ENCODE measurements at regions not wholly inside any gene's neighbourhood (a gene's known extent, or its start where the extent isn't known, plus 50 kb on each side); places are given as distances from the start of the nearest gene placed in this dataset.

- Histone ChIP-seq H3K4me3 (replicated peaks; ENCODE audit: insufficient read depth, low read length) (no peak overlapping the region), H3K27me3 (ENCODE audit: insufficient read depth, poor library complexity, severe bottlenecking) (peaks cover 3% of the 10 kb centered on the region), H3K27ac (replicated peaks) (no peak overlapping the region)
- DNase-seq (ENCODE audit: low read depth in 1 of 2, low spot score in 1 of 2): no peak
- no peak for TF ChIP-seq GABPA (IDR thresholded peaks at IDR 0.05; ENCODE audit: low read depth)
- TF ChIP-seq CTCF (IDR thresholded peaks at IDR 0.05; ENCODE audit: insufficient read depth, low read length): no peak
- no peak for TF ChIP-seq POLR2AphosphoS5 (IDR thresholded peaks at IDR 0.05; ENCODE audit: low read depth)
- TF ChIP-seq REST (IDR thresholded peaks at IDR 0.05; ENCODE audit: insufficient replicate concordance, low read depth): no peak
- TF ChIP-seq SPI1 (IDR thresholded peaks at IDR 0.05; ENCODE audit: borderline replicate concordance, low read depth): no peak
Measured at GRCh38 chr13:59510386-59510785, 653.3 kb downstream of the DIAPH3 start.

GRCh38 chr13:59513686-59514085 lies 650.0 kb downstream of the DIAPH3 start:
- Histone ChIP-seq H3K4me3 (replicated peaks; ENCODE audit: insufficient read depth, low read length) (no peak overlapping the region), H3K27ac (replicated peaks) (no peak overlapping the region), H3K27me3 (ENCODE audit: insufficient read depth, poor library complexity, severe bottlenecking) (no peaks in the 10 kb centered on the region)
- no peak for TF ChIP-seq CTCF (IDR thresholded peaks at IDR 0.05; ENCODE audit: insufficient read depth, low read length)
- TF ChIP-seq SPI1 (IDR thresholded peaks at IDR 0.05; ENCODE audit: borderline replicate concordance, low read depth): no peak
- TF ChIP-seq POLR2AphosphoS5 (IDR thresholded peaks at IDR 0.05; ENCODE audit: low read depth): no peak
- no peak for TF ChIP-seq REST (IDR thresholded peaks at IDR 0.05; ENCODE audit: insufficient replicate concordance, low read depth)
- TF ChIP-seq GABPA (IDR thresholded peaks at IDR 0.05; ENCODE audit: low read depth): no peak
- DNase-seq (ENCODE audit: low read depth in 1 of 2, low spot score in 1 of 2): no peak

GRCh38 chr13:59514316-59514715 lies 649.4 kb downstream of the DIAPH3 start:
- Histone ChIP-seq H3K4me3 (replicated peaks; ENCODE audit: insufficient read depth, low read length) (no peak overlapping the region), H3K27me3 (ENCODE audit: insufficient read depth, poor library complexity, severe bottlenecking) (no peaks in the 10 kb centered on the region), H3K27ac (replicated peaks) (no peak overlapping the region)
- TF ChIP-seq GABPA (IDR thresholded peaks at IDR 0.05; ENCODE audit: low read depth): no peak
- TF ChIP-seq POLR2AphosphoS5 (IDR thresholded peaks at IDR 0.05; ENCODE audit: low read depth): no peak
- TF ChIP-seq CTCF (IDR thresholded peaks at IDR 0.05; ENCODE audit: insufficient read depth, low read length): no peak
- no peak for TF ChIP-seq REST (IDR thresholded peaks at IDR 0.05; ENCODE audit: insufficient replicate concordance, low read depth)
- TF ChIP-seq SPI1 (IDR thresholded peaks at IDR 0.05; ENCODE audit: borderline replicate concordance, low read depth): no peak
- DNase-seq (ENCODE audit: low read depth in 1 of 2, low spot score in 1 of 2): no peak

All from HL-60 (cell line).